ENCODE measurements at regions not wholly inside any gene's neighbourhood (a gene's known extent, or its start where the extent isn't known, plus 50 kb on each side); places are given as distances from the start of the nearest gene placed in this dataset.
"Not testable (repeated sequence)": the region's sequence is repeated elsewhere in the genome, so short reads cannot be mapped to it uniquely, and the experiment has no call there.

GRCh38 chrX:27136325-27136724 is 326.8 kb downstream of the PPP4R3C start:
- no peak for DNase-seq

GRCh38 chrX:27132862-27133261 is 330.3 kb downstream of the PPP4R3C start:
- DNase-seq: no peak

- DNase-seq: not testable (repeated sequence)
These were observed 376.0 kb downstream of the PPP4R3C start for GRCh38 chrX:27087176-27087575.

- no peak for DNase-seq
These were observed 376.9 kb downstream of the PPP4R3C start for GRCh38 chrX:27086237-27086636.

GRCh38 chrX:27085346-27085745 is 377.8 kb downstream of the PPP4R3C start:
- no peak for DNase-seq

- no peak for DNase-seq
These were observed 384.8 kb downstream of the PPP4R3C start for GRCh38 chrX:27078371-27078770.

GRCh38 chrX:27057883-27058282 is 405.3 kb downstream of the PPP4R3C start:
- DNase-seq: no peak

- DNase-seq: no peak
These were observed 423.8 kb downstream of the PPP4R3C start for GRCh38 chrX:27039332-27039731.

GRCh38 chrX:27008486-27008885 is 454.7 kb downstream of the PPP4R3C start:
- DNase-seq: no peak

- DNase-seq: no peak
These were observed 463.5 kb downstream of the PPP4R3C start for GRCh38 chrX:26999634-27000033.

GRCh38 chrX:26958261-26958660 is 504.9 kb downstream of the PPP4R3C start:
- no peak for DNase-seq

GRCh38 chrX:26954029-26954428 is 509.1 kb downstream of the PPP4R3C start:
- no peak for DNase-seq

- DNase-seq: no peak
These were observed 510.9 kb downstream of the PPP4R3C start for GRCh38 chrX:26952213-26952612.

GRCh38 chrX:26927419-26927818 is 535.7 kb downstream of the PPP4R3C start:
- DNase-seq: no peak

GRCh38 chrX:26925088-26925487 is 538.1 kb downstream of the PPP4R3C start:
- no peak for DNase-seq

- no peak for DNase-seq
These were observed 540.9 kb downstream of the PPP4R3C start for GRCh38 chrX:26922278-26922677.

GRCh38 chrX:26918631-26919030 is 544.5 kb downstream of the PPP4R3C start:
- no peak for DNase-seq

GRCh38 chrX:26916991-26917390 is 546.1 kb downstream of the PPP4R3C start:
- no peak for DNase-seq

- no peak for DNase-seq
These were observed 548.1 kb downstream of the PPP4R3C start for GRCh38 chrX:26915064-26915463.

- no peak for DNase-seq
These were observed 548.9 kb downstream of the PPP4R3C start for GRCh38 chrX:26914232-26914631.

GRCh38 chrX:26911785-26912184 is 551.4 kb downstream of the PPP4R3C start:
- not testable (repeated sequence) for DNase-seq

GRCh38 chrX:26909728-26910127 is 553.4 kb downstream of the PPP4R3C start:
- no peak for DNase-seq

GRCh38 chrX:26908218-26908617 is 554.9 kb downstream of the PPP4R3C start:
- no peak for DNase-seq

- DNase-seq: no peak
These were observed 573.6 kb downstream of the PPP4R3C start for GRCh38 chrX:26889574-26889973.

GRCh38 chrX:26873736-26874135 is 589.4 kb downstream of the PPP4R3C start:
- DNase-seq: no peak

- no peak for DNase-seq
These were observed 591.2 kb downstream of the PPP4R3C start for GRCh38 chrX:26871967-26872366.

Measured in stimulated activated CD4-positive, alpha-beta T cell treated with anti-CD3 and anti-CD28 coated beads, Interleukin-2, amount 100 ng/mL, for 24 hours (primary cell).